ENCODE measurements at regions not wholly inside any gene's neighbourhood (a gene's known extent, or its start where the extent isn't known, plus 50 kb on each side); places are given as distances from the start of the nearest gene placed in this dataset.

GRCh38 chr18:51654488-51655326 lies 457.2 kb upstream of the MEX3C start:
- no peak for TF ChIP-seq POLR2A (IDR thresholded peaks at IDR 0.05)
- no peak for TF ChIP-seq CTCF (IDR thresholded peaks at IDR 0.05)
- H3K4me3 ChIP-seq, result no peak overlapping the region
- no peaks in the 10 kb centered on the region for H3K27me3 ChIP-seq
- DNase-seq, result no peak
- no peaks in the 10 kb centered on the region for H3K9me3 ChIP-seq
- no peaks in the 10 kb centered on the region for H3K36me3 ChIP-seq
- no peaks in the 10 kb centered on the region for H3K4me1 ChIP-seq
- no peak overlapping the region for H3K27ac ChIP-seq

- TF ChIP-seq CTCF (IDR thresholded peaks at IDR 0.05) (no peak), POLR2A (IDR thresholded peaks at IDR 0.05) (no peak)
- no peaks in the 10 kb centered on the region for H3K4me1 ChIP-seq
- H3K27ac ChIP-seq, result no peak overlapping the region
- no peak for DNase-seq
- no peaks in the 10 kb centered on the region for H3K36me3 ChIP-seq
- no peak overlapping the region for H3K4me3 ChIP-seq
- H3K9me3 ChIP-seq, result no peaks in the 10 kb centered on the region
- H3K27me3 ChIP-seq, result no peaks in the 10 kb centered on the region
Measured at GRCh38 chr18:51655327-51655698, 457.8 kb upstream of the MEX3C start.

GRCh38 chr18:51656249-51656648 lies 458.8 kb upstream of the MEX3C start:
- Histone ChIP-seq H3K36me3 (no peaks in the 10 kb centered on the region), H3K4me1 (no peaks in the 10 kb centered on the region), H3K27me3 (no peaks in the 10 kb centered on the region), H3K9me3 (no peaks in the 10 kb centered on the region), H3K27ac (no peak overlapping the region), H3K4me3 (no peak overlapping the region)
- DNase-seq, result no peak
- TF ChIP-seq POLR2A (IDR thresholded peaks at IDR 0.05) (no peak), CTCF (IDR thresholded peaks at IDR 0.05) (no peak)

GRCh38 chr18:51658436-51658835 lies 461.0 kb upstream of the MEX3C start:
- H3K4me1 ChIP-seq, result no peaks in the 10 kb centered on the region
- H3K4me3 ChIP-seq, result no peak overlapping the region
- DNase-seq, result no peak
- H3K27me3 ChIP-seq, result no peaks in the 10 kb centered on the region
- H3K36me3 ChIP-seq, result no peaks in the 10 kb centered on the region
- H3K27ac ChIP-seq, result no peak overlapping the region
- no peaks in the 10 kb centered on the region for H3K9me3 ChIP-seq
- no peak for TF ChIP-seq POLR2A (IDR thresholded peaks at IDR 0.05)
- no peak for TF ChIP-seq CTCF (IDR thresholded peaks at IDR 0.05)

GRCh38 chr18:51659781-51660180 lies 462.3 kb upstream of the MEX3C start:
- TF ChIP-seq CTCF (IDR thresholded peaks at IDR 0.05) (no peak), POLR2A (IDR thresholded peaks at IDR 0.05) (no peak)
- no peaks in the 10 kb centered on the region for H3K4me1 ChIP-seq
- H3K27me3 ChIP-seq, result no peaks in the 10 kb centered on the region
- H3K4me3 ChIP-seq, result no peak overlapping the region
- DNase-seq, result no peak
- H3K36me3 ChIP-seq, result no peaks in the 10 kb centered on the region
- H3K9me3 ChIP-seq, result no peaks in the 10 kb centered on the region
- no peak overlapping the region for H3K27ac ChIP-seq
